Smooth muscle cell of the brain vasculature (primary cell): ENCODE measurements at regions not wholly inside any gene's neighbourhood (a gene's known extent, or its start where the extent isn't known, plus 50 kb on each side); places are given as distances from the start of the nearest gene placed in this dataset.

Experiments used
- DNase-seq: peaks from one replicate; pipeline ENCODE4 v3.0.0-alpha.2; 2012; ENCODE audit warnings: low read depth, low spot score

DNA sequence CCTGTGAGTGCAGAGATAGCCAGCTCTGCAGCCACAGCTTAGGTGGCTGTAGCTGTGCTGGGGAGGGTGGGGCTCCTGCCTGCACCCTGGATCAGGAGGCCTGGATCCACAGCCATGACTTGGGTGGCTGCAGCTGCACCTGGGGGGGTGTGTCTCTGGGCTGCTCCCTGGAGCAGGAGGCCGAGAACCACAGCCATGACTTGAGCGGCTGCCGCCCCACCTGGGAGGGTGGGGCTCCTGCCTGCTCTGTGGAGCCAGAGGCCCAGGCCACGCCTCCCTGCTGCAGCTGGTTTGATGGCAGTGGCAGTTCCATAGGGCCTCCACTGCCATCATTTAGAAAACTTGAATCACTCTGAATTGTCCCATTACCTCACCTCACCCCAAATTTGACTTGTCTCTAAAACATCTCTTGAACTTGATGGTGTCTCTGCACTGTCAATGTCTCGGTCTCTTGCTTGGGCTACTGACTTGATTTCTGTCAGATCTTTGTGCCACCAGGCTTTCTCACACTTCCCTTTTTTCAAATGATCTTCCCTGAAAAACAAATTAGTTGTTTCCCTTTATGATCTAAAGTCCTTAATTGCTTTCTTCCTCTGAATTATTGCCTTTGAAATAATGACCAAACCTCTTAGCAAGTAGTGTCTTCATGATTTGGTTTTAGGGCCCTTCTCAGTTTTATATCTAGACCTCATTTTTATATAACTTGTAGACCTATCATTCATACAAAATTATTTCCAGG, 313.2 kb upstream of the MME start:
- DNase-seq = no peak

DNA sequence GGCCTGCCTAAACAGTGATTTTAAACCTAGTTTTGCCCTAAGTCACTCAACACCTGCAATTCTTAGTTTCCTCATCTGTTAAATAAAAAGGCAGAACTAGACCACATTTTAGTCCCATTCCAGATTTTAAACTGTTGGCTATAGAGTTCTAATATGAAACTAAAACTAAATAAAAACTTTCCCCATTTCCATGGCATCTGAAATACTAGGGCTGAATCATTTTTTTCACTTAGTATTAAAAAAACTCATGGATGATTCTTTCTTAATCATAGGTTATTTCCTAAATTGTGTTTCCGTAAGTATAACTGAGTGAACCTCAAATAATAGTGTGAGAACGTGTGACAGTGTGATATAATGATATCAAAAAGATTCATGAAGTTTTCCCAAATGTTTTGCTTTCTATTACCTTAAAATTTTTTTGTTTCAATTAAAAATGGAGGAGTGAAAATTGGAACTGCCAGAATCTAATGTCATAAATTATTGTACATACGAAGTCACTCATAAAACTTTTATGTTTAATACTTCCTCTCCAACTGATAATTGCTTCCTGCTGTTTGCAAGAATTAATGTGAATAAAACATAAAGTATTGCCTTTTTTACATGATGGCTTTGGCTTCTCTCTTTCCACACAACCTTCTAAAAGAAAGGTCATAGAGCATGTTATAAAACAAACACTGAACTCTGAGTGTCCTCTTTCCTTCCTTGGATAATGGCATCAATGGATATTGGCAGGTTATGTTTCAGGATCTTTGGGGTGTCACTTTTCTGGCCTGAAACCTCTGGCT, 315.1 kb upstream of the MME start:
- no peak for DNase-seq

DNA sequence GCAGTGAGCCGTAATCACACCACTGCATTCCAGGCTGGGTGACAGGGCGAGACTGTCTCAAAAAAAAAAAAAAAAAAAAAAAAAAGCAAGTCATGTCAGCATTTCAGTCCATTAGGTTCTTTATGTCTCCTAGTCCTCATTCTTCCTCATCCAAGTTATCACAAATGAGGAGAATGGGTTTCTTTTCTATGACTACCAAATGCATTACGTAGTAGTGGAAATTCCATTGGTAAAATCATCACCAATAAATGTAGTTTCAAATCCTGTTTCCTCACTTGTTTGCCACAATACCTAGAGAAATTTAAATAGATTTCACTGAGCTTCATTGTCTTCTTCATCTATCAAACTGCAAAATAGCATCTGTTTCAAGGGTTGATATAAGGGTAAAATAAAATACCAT, 317.6 kb upstream of the MME start:
- DNase-seq = no peak

DNA sequence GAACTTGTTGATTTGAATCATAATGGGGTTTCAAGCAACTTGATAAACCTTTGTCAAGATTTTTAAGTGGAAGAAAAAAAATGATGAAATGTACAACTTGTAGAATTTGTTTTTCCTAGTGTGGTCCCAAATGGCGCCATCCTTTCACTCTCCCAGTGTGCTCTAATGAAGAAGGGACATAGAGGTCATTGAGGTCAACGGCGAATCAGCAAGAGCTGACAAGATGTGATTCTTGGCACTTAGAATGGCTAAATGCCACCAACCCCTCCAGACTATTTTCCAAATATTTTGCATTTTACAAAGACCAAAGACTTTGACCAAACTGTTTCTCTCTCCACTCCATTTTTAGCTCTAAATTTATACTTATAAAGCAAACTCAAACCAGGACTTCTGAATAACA, 320.2 kb upstream of the MME start:
- DNase-seq = no peak

DNA sequence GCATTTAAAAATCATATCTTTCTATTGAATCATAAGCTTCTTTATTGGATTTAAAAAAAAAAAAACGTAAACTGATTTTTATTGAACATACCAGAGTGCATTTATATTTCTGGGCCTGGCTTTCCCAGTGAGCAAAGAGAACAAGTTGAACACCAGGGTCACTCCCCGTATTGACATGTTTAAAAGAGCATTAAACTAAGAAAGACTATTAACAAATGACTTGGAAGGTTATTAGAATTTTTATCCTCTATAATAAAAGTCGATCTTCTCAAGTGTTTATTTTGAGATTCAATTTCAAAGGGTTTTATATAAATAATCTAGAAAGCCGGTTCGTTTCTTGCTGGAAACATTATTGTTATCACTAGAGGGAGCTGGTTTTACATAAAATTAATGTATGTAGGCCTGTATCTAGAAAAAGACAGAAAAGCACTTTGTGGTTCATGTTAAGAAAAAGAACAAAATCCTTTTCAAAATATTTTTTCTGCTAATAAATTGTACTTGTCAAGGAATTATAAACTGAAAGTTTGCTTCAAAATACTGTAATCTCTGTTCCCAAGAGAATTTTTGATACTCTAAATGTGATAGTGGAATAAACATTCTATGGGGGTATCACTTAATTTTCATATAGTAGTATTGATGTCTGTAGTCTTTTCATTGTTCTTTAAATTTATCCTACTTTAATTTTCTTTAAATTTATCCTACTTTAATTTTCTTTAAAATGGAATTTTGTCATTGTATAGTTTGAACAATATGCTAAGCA, 321.8 kb upstream of the MME start:
- DNase-seq = no peak

DNA sequence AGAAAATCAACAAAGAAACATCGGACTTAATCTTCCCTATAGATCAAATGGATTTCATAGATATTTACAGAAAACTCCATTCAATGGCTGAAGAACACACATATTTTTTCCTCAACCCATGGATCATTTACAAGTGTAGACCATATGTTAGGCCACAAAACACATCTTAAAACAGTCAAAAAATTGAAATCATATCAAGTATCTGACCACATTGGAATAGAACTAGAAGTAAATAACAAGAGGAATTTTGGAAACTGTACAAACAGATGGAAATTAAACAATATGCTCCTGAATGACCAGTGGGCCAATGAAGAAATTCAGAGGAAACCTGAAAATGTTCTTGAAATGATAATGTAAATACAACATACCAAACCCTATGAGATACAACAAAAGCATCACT, 323.1 kb upstream of the GPR149 start:
- no peak for DNase-seq

DNA sequence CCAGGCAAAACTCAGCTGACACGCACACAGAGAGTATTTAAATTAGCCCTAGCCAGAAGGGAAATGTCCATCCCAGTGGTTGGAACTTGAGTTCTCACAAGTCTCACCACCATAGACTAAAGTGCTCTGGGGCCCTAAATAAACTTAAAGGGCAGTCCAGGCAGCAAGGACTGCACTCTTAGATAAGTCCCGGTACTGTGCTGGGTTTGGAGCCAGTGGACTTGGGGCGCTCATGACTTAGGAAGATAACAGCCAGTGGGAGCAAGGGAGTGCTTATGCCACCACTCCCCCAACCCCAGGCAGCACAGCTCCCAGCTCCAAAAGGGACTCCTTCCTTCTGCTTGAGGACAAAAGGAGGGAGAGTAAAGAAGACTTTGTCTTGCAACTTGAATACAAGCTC, 319.5 kb upstream of the GPR149 start:
- no peak for DNase-seq

DNA sequence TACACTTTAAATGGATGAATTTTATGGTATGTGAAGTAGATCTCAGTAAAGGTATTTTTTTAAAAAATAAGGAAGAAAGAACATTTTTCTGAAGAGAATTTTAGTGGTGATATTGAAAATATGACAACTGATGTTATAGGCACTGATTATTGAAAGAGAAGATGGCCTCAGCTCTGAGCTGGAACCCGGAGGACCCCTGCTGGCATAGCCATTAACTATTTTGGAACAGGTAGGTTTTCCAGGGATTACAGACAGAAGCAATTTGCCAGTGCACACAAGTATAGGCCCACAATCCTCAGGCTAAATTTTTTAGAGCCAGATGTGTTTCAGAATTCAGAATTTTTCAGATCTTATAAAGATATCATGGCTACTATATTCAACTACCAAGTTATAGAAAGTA, 315.9 kb upstream of the GPR149 start:
- DNase-seq = no peak

DNA sequence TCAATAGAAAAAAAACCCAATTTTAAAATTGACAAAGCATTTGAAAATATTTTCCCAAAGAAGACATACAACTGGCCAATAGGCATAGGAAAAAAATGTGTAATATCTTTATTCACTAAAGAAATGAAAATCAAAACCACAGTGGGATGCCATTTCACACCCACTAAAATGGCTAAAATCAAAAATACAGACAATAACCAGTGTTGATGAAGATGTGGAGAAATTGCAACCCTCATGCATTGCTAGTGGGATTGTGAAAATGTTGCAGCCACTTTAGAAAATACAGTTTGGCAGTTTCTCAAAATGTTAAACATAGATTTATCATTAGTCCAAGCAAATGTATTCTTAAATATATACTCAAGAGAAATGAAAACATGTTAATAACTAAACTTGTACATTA, 315.1 kb upstream of the GPR149 start:
- DNase-seq = no peak

DNA sequence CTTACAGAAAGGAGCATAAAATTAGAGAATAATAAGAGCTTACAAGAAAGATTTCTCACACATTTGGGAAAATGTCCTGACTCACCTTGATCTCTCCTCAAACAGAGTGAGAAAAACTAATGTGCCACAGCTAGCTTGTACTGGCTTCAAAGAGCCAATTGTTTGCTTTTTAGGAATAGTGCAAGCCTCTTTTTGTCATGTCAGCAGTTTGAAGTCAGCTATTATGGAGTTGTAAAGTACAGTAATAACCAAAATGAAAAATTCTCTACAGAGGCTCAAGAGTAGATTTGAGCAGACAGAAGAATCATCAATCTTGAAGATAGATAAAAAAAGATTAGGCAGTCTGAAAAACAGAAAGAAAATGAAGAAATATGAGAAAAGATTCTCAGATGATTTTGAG, 313.4 kb upstream of the GPR149 start:
- DNase-seq = no peak

DNA sequence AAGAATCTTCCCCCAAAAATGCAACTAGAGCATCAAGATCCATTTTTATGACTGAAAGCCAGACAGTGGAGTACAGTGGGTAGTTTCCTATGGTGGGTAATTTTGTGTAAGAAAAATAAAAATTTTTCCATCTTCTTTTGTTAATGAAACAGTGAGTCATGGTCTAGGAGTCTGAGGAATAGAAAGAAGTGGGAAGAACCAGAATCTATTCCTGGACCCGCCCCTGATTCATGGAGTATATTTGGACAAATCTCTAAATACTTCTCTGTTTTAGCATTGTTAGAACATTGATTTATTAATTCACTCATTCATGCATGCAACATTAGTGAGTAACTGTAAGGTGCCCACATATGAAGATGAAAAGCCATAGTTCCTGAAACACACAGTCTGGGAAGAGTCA, 304.5 kb upstream of the GPR149 start:
- DNase-seq = no peak

DNA sequence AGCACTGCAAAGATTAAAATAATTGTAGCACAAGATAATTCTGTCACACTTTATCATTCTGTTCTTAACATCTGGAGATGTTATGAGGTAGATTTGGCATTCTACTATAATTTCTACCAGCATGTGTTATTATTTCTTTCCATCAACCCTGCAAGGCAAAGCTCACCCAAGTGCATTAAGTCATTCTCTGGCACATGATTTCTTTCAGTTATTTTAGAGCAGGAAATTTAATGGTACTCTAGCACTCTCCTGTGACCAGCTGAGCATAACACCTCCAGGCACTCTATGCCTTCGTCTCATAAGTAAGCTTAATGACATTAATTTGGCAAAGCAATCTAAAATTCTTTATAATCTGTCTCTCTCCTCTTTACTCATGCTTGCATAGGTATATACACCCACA, 300.2 kb upstream of the GPR149 start:
- no peak for DNase-seq

DNA sequence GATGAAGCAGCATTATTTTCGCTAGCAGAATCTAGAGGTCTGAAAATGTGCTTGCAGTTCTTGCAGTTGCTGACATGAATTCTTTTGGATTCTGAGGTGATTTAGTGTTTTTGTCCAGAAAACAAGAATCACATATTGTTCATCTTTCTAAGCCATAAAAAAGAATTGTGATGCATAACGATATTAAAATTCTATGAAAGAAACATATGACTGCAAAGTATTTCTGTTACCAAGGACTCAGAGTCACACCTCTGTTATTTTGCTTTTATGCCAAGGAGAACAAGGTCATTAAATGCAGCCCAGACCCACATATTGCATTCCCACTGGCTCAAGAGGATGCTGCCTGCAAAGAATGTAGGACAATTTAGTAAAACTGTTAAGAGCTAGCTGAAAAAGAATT, 299.8 kb upstream of the GPR149 start:
- no peak for DNase-seq

DNA sequence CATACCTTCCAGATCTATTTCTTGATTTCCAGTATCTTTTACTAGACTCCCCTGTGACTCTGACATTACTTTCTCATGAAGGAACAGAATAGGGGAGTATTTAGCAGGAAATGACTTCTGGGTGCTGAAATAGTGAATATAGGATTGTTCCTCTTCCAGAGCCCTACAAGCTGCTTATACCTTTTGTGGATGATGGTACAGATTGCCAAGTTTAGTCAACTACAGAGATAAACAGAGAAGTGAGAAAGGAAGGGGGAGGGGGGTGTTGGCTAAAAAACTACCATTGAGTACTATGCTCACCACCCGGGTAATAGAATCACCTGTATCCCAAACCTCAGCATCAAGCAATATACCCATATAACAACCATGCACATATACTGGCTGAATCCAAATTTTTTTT, 298.3 kb upstream of the GPR149 start:
- DNase-seq = no peak

DNA sequence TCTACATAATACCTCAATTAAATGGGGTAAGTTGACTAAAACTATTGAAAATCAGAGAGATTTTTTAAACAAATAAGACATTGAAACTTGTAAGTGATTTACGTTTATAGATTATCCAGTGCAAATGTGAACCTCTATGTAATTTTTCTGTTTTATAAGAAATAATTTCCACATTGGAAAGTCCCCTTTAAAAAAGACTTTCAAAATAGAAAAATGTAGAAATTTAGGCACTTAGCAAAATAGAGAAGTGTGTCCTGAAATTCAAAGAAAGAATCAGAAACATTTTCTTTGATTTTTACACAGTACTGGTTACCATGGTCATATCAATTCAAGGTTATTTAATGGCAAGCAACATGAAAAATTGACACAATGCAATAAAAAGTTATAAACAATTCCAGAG, 290.9 kb upstream of the GPR149 start:
- no peak for DNase-seq

DNA sequence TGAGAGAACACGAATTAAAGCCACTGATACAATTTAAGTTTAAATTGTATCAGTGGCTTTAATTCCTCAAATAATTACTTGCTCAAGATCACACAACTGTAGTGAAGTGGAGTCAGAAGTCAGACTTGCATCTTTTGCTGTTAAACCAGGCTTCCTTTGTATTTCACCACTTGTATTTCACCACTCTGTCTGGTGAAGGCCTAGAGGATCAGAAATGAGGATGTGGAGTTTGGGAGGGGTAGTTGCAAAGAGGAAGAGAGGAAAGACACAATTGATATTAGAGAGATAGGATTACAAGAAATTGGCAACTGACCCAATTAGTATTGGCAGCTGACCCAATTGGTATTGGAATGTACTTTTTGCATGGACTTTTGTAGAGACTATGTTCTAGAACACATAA, 288.1 kb upstream of the GPR149 start:
- no peak for DNase-seq

DNA sequence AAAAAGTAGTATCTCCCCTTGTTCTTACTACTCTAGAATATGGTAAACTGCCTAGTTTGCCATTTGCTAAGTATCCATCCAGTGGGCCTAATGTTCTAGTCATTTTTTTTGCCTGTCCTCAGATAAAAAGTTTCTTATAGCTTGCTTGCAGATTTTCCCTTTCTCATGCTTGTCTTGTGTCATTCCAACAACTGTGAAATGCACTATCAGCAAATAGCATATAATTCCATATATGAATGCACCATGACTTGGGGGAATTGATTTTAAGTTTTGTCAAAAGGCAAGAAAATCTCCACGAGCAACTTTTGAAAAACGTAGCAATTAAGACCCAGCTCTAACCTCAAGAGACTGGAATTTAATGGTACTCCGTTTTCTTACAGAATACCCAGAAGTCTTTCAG, 286.2 kb upstream of the GPR149 start:
- no peak for DNase-seq

DNA sequence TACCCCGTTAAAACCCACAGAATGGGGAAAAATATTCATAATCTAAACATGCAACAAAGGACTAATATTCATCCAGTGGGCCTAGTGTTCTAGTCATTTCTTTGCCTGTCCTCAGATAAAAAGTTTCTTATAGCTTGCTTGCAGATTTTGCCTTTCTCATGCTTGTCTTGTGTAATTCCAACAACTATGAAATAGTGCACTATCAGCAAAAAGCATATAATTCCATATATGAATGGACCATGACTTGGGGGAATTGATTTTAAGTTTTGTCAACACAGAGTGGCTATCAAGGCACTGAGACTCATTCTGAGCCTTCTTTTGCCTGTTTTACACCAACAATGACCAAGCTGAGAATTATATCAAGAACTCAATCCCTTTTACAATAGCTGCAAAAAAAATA, 278.6 kb upstream of the GPR149 start:
- DNase-seq = no peak

DNA sequence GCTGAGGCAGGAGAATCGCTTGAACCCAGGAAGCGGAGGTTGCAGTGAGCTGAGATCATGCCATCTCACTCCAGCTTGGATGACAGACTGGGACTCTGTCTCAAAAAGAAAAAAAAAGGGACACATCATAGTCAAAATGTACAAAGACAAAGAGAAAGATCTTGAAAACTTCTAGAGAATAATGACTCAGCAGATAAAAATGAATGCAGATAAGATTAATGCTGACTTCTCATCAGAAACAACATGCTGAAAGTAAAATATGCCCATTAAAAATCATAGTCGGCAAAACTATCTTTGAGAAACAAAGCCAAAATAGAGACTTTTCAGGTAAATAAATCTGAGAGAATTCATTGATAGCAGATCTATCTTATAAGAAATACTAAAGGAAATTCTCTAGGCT, 271.1 kb upstream of the GPR149 start:
- no peak for DNase-seq

DNA sequence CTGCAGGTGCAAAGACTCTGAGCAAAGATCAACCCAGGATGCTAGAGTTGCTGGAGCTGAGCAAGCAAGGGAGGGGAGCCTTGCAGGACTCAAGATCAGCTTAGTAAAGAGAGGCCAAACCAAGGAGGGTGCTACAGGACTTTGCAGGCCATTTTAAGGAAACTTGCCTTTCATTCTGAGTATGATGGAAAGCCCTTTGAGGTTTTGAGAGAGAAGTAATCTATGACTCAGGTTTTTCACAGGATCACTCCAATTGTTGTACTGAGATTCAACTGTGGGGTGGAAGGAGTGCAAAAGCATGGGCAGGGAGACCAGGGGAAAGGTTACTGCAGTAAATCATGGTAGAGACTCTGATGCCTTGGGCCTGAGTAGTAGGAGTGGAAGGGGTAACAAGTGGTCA, 260.4 kb upstream of the GPR149 start:
- no peak for DNase-seq

DNA sequence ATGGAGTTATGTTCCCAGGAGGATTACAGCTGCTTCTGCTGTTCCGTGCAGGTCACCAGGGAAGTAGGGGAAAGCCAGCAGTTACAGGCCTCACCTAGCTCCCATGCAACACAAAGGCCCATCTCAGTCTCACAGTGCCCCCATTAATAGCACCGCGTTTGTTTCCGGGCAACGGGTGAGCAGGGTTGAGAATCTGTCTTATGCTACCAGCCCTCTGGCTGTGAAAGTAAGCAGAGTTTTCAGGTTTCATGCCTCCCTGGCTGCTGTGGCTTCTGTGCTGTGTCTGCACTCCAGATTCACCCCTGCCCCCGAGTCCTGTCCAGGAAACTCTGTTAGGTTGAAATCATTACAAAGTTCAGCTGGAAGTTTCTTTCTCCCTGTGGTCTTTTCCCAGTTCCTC, 254.4 kb upstream of the GPR149 start:
- no peak for DNase-seq

DNA sequence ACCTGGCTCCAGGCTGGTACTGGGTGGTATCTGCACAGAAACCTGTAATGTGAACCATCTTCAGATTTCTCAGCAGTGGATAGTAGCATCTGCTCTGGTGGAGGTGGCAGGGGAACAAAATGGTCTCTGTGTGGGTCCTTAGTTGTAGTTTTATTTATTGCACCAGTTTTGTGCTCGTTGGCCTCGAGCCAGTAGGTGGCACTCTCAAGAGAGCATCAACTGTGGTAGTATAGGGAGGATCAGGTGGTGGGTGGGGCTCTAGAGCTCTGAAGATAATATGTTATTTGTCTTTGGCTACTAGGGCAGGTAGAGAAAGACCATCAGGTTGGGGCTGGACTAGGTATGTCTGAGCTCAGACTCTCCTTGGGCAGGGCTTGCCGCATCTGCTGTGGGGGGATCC, 254.0 kb upstream of the GPR149 start:
- DNase-seq = no peak
